Large intestine (tissue), 3 donors: ENCODE measurements at regions not wholly inside any gene's neighbourhood (a gene's known extent, or its start where the extent isn't known, plus 50 kb on each side); places are given as distances from the start of the nearest gene placed in this dataset.

ENCODE experiments used
- DNase-seq, 2 donors: peaks; one replicate each; pipeline versions ENCODE4 v3.0.0 to v3.0.0-alpha.2; 2013
- H3K27ac ChIP-seq: one replicate; pipeline ENCODE4 v1.5.1; 2013; ENCODE audit warnings: low read length
- H3K27me3 ChIP-seq: 2 replicates; pipeline ENCODE4 v1.6.1; 2013; ENCODE audit warnings: low read length; ENCODE audit not compliant: control insufficient read depth, insufficient read depth
- H3K36me3 ChIP-seq: 2 replicates; pipeline ENCODE4 v1.6.1; 2013; ENCODE audit warnings: low read length; ENCODE audit not compliant: control insufficient read depth, insufficient read depth
- H3K4me1 ChIP-seq: one replicate; pipeline ENCODE4 v1.6.1; 2013; ENCODE audit warnings: low read length; ENCODE audit not compliant: control insufficient read depth, insufficient read depth
- H3K4me3 ChIP-seq: one replicate; pipeline ENCODE4 v1.5.1; 2013; ENCODE audit warnings: low read length
- H3K9me3 ChIP-seq: one replicate; pipeline ENCODE4 v1.6.1; 2013; ENCODE audit warnings: mild to moderate bottlenecking, low read depth, low read length, moderate library complexity; ENCODE audit not compliant: control insufficient read depth
- WGBS: methylation state at CpG from one replicate; pipeline ENCODE4 v1.1.5; 2013; ENCODE audit warnings: low lambda C conversion rate; ENCODE audit not compliant: insufficient coverage; 5-methylcytosine and 5-hydroxymethylcytosine counted together

GRCh38 chr22:27298742-27299141, 502.8 kb downstream of the MN1 start:
- Histone ChIP-seq H3K36me3 (no peaks in the 10 kb centered on the region), H3K4me3 (no peak overlapping the region), H3K9me3 (peaks cover 2% of the 10 kb centered on the region), H3K4me1 (peaks cover 7% of the 10 kb centered on the region), H3K27me3 (peaks cover 52% of the 10 kb centered on the region), H3K27ac (no peak overlapping the region)
- WGBS, result 59% methylated on average over 4 of the region's 4 CpGs
- DNase-seq, result no peak

- Histone ChIP-seq H3K4me3 (peak overlapping the region; percentile 13), H3K27me3 (peaks cover 51% of the 10 kb centered on the region), H3K9me3 (peaks cover 2% of the 10 kb centered on the region), H3K27ac (no peak overlapping the region), H3K36me3 (no peaks in the 10 kb centered on the region), H3K4me1 (peaks cover 7% of the 10 kb centered on the region)
- DNase-seq, result peak in 1 of 2 donors; percentile 32
- 9% methylated on average over 2 of the region's 33 CpGs for WGBS
Observed at GRCh38 chr22:27299181-27300085, 502.1 kb downstream of the MN1 start.

- WGBS, result no CpG with 5 or more reads among the region's 16 CpGs
- H3K27me3 ChIP-seq, result peaks cover 39% of the 10 kb centered on the region
Observed at GRCh38 chr22:27300536-27301285, 500.8 kb downstream of the MN1 start.

GRCh38 chr22:27302501-27302900, 499.1 kb downstream of the MN1 start:
- WGBS, result no CpG with 5 or more reads among the region's 11 CpGs
- H3K4me3 ChIP-seq, result no peak overlapping the region
- H3K9me3 ChIP-seq, result no peaks in the 10 kb centered on the region
- peaks cover 12% of the 10 kb centered on the region for H3K4me1 ChIP-seq
- H3K36me3 ChIP-seq, result no peaks in the 10 kb centered on the region
- H3K27me3 ChIP-seq, result peaks cover 22% of the 10 kb centered on the region
- DNase-seq, result no peak
- H3K27ac ChIP-seq, result no peak overlapping the region

More at GRCh38 chr22:27300536-27301285, 500.8 kb downstream of the MN1 start:
- Histone ChIP-seq H3K36me3 (no peaks in the 10 kb centered on the region), H3K27ac (no peak overlapping the region), H3K9me3 (peaks cover 2% of the 10 kb centered on the region), H3K4me1 (peaks cover 7% of the 10 kb centered on the region), H3K4me3 (no peak overlapping the region)
- DNase-seq, result no peak

GRCh38 chr22:27303718-27304117, 497.8 kb downstream of the MN1 start:
- Histone ChIP-seq H3K36me3 (no peaks in the 10 kb centered on the region), H3K27ac (no peak overlapping the region), H3K9me3 (no peaks in the 10 kb centered on the region), H3K4me3 (no peak overlapping the region), H3K4me1 (peaks cover 12% of the 10 kb centered on the region), H3K27me3 (peaks cover 11% of the 10 kb centered on the region)
- no peak for DNase-seq

- Histone ChIP-seq H3K36me3 (no peaks in the 10 kb centered on the region), H3K27me3 (no peaks in the 10 kb centered on the region), H3K4me3 (no peak overlapping the region), H3K9me3 (no peaks in the 10 kb centered on the region), H3K4me1 (peaks cover 13% of the 10 kb centered on the region), H3K27ac (peak overlapping the region; percentile 16)
- no CpG with 5 or more reads among the region's 1 CpG for WGBS
- peak; percentile 51 to 76 for DNase-seq
Observed at GRCh38 chr22:27306771-27307170, 494.8 kb downstream of the MN1 start.

- no peak overlapping the region for H3K27ac ChIP-seq
- WGBS, result no CpG with 5 or more reads among the region's 4 CpGs
Observed at GRCh38 chr22:27307545-27308247, 493.9 kb downstream of the MN1 start.

GRCh38 chr22:27308513-27308912, 493.0 kb downstream of the MN1 start:
- Histone ChIP-seq H3K4me1 (peaks cover 23% of the 10 kb centered on the region), H3K27ac (no peak overlapping the region), H3K36me3 (no peaks in the 10 kb centered on the region), H3K27me3 (no peaks in the 10 kb centered on the region), H3K4me3 (no peak overlapping the region), H3K9me3 (no peaks in the 10 kb centered on the region)
- DNase-seq, result no peak

More at GRCh38 chr22:27307545-27308247, 493.9 kb downstream of the MN1 start:
- H3K9me3 ChIP-seq, result no peaks in the 10 kb centered on the region
- no peaks in the 10 kb centered on the region for H3K27me3 ChIP-seq
- DNase-seq, result no peak
- H3K36me3 ChIP-seq, result no peaks in the 10 kb centered on the region
- H3K4me1 ChIP-seq, result peaks cover 16% of the 10 kb centered on the region
- H3K4me3 ChIP-seq, result no peak overlapping the region

- Histone ChIP-seq H3K27me3 (no peaks in the 10 kb centered on the region), H3K4me1 (peaks cover 34% of the 10 kb centered on the region), H3K27ac (no peak overlapping the region), H3K9me3 (no peaks in the 10 kb centered on the region), H3K4me3 (no peak overlapping the region), H3K36me3 (no peaks in the 10 kb centered on the region)
- no peak for DNase-seq
- WGBS, result no CpG with 5 or more reads among the region's 2 CpGs
Observed at GRCh38 chr22:27309697-27310096, 491.9 kb downstream of the MN1 start.

- WGBS, result 43% methylated on average over 2 of the region's 30 CpGs
- H3K27me3 ChIP-seq, result no peaks in the 10 kb centered on the region
- no peak overlapping the region for H3K4me3 ChIP-seq
- no peaks in the 10 kb centered on the region for H3K36me3 ChIP-seq
- H3K9me3 ChIP-seq, result no peaks in the 10 kb centered on the region
- peak overlapping the region; percentile 22 for H3K27ac ChIP-seq
- DNase-seq, result no peak
- H3K4me1 ChIP-seq, result peaks cover 43% of the 10 kb centered on the region
Observed at GRCh38 chr22:27310966-27311697, 490.4 kb downstream of the MN1 start.
